ENCODE measurements at regions not wholly inside any gene's neighbourhood (a gene's known extent, or its start where the extent isn't known, plus 50 kb on each side); places are given as distances from the start of the nearest gene placed in this dataset.

DNA sequence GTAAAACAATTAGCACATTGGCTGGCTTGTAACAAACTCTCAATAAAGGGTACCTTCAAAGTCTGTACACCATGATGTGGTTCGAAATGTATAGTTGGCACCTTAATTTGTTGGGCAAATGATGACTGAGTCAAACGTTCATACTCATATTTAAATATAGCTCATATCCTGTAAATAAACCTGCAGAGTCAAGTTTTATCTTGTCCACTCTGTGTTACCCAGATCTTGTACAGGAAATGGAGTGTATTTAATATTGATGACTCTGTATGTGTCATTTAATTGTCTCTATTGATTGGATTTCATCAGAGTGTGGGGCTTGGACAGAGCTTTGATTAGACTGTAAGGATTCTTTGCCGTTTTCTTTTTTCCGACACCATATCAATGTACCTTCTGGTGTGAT, 805.6 kb upstream of the ZEB2 start:
- DNase-seq (ENCODE audit: low read depth) = no peak

DNA sequence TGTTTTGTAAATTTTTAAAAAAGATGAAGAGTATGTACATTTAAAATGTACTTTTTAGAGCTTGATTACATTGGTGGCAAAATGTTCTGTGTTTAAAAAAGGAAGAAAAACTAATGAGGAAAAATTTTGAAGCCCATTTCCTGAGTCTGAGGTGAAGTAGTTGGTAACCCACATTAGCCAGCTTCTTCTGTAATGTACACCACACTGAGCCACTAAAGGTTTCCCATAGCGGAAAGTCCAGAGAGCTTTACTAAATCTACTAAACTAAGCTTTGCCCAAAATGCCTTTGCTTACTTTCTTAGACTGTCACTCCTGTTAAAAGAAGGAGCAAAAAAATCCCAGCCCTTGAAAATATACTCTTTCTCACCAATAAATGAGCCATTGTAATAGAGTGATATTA, 804.8 kb upstream of the ZEB2 start:
- DNase-seq (ENCODE audit: low read depth) = no peak

DNA sequence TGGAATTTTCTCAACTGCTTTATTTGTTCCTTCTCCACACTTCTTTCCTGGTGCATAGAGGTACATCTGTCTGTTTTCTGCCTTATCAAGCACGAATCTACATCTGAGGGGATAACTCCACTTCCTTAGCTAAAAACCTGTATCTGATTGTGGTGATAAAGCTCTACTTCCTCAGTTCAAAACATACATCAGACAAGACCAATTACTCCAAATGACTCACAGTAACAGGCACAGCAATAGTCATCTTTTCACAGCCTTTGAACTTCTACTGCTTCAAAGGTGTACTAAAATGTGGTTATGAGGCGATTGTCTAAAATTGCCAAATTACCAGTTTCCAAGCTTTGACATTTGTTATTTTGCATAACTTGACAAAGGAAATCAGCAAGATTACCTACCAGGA, 803.6 kb upstream of the ZEB2 start:
- peak; percentile 4 for DNase-seq (ENCODE audit: low read depth)

DNA sequence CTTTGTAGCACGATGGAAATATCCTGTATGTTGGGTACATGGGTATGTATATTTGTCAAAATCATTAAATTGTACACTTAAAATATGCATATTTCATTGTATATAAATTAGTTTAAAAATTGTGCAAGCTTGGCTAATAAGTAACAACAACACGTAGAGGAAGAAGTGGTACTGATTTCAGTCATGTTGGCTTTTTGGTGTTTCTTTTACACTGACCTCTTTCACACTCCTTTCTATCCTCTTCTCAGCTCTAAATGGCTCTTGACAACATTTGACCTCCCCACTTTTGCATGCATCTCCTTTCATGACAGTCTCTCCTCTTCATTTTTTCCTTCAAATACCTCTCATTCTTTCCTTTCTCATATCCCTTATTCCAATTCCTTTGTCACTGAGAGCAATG, 801.4 kb upstream of the ZEB2 start:
- no peak for DNase-seq (ENCODE audit: low read depth)

DNA sequence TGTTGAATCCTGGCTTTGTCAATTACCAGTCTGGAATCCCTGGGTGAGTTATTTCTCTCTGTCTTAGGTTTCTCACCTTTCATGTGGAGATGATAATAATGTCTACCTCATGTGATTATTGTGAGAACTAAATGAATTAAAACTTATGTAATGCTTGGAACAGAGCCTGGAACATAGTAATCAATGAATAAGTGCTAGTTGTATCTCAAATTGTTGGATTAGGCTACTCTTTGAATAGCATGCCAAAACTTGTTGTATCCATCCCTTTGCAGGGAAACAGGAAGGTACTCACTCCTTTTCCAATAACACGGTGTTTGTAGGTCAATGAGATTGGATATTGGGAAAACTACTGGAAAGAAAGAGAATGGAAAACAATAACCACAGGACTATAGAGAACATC, 796.6 kb upstream of the ZEB2 start:
- DNase-seq (ENCODE audit: low read depth) = no peak

DNA sequence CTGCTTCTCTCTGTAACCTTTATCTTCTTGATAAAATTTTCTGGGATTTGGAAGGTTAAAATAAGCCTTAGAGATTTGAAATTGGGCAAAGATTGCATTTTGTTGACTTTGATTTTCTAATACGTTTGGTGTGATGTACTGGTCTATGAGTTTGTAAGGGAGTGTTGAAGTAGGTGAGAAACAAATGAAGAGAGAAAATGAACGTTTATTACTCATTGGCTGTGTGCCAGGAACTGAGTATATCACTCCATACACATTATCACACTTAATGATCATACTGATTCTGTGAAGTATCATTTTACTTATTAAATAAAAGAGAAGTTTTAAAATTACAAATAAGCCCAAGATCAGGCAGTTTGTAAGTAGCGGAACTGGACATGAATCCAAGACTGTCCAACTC, 795.1 kb upstream of the ZEB2 start:
- DNase-seq (ENCODE audit: low read depth) = no peak

DNA sequence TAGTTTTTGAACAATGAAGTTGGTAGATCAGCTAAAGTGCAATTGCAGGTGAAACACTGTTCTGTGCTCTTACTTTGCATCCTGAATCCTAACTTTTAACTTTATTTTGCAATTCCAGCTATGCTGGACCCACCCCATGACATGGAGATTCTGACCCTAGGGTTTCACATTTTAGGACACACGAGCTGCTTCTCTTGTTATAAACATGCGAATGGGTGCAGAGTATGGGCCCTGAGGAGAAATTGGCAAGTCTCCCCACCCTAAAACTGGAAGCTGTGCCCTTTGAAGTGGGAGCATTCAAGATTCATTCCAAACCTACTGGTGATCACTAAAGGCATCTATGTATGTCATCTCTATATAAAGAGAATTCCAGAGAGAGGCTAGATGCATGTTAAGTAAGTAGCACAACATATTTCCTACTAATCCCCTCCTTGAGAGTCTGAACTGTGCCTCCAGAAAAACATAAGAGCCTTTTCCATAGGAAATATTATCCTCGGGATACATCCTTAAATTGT, 794.3 kb upstream of the ZEB2 start:
- DNase-seq (ENCODE audit: low read depth) = no peak

DNA sequence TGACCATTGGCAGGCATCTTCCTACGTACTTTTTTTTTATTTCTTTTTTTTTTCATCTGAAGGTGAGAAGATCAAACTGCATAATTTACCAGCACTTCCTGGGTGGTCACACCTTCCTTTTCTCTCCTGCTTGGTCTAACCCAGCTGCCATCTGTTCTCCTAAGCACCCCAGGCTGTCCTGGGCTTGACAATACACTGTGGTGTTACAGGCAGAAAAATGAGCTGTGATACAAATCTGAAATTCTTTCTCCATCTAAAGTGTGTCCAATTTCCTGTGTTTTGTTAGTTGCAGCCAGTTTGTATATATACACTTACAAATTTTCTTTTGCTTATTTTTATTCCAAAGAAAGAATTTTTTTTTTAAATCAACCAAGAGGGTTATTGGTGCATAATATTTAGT, 786.0 kb upstream of the ZEB2 start:
- DNase-seq (ENCODE audit: low read depth) = no peak

DNA sequence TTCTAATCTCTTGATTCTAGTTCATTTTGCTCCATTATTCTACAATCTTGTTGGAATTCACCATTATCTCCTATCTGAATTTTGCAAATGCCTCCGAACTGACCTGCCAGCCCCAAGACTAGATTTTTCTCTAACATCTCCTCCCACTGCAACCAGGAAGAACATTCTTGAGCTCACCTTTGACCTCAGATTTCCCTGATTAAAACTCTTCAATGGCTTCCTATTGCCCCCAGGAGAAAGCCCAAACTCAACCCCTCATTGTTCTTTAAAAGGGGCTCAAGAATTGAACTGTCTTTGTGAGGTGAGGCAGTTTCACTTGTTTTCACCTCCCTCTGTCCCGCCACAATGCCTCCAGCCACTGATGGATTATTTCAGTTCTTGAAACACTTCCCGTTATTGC, 784.6 kb upstream of the ZEB2 start:
- DNase-seq (ENCODE audit: low read depth) = no peak

DNA sequence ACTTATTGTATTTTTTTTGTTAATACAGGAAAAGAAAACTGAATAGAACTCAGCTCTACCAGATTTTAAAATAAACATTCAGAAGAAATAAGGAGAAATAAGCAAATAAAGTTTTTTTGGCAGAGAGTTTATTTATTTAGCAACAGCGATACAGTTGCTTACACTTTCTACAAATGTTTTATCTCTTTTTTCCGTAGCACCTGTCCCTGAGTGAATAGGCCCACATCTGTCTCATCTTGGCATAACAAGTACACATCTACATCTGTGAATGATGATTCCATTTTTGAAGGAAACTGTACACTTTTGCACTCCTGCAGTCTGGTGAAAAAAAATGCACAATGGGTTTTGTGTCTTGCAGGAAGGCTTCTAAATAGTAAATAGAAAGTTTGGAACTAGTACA, 783.6 kb upstream of the ZEB2 start:
- DNase-seq (ENCODE audit: low read depth) = no peak

DNA sequence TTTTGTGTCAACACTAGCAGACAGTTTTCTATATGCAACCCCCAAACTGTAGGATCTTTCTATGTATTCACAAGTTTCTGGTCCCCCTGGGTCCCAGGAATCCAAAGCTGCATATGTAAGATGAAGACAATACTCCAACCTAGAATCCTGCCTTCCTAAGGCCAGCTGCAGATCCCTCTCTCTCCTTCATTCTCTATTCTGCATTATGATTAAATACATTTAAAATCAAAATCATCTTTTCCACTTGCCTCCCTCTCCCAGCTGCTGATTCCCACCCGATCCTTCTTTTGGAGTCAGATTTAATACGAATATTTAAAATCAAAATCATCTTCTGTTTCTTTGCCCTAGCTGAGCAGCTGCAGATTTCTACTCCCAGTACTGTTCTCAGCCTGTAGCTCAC, 783.0 kb upstream of the ZEB2 start:
- DNase-seq (ENCODE audit: low read depth) = no peak

DNA sequence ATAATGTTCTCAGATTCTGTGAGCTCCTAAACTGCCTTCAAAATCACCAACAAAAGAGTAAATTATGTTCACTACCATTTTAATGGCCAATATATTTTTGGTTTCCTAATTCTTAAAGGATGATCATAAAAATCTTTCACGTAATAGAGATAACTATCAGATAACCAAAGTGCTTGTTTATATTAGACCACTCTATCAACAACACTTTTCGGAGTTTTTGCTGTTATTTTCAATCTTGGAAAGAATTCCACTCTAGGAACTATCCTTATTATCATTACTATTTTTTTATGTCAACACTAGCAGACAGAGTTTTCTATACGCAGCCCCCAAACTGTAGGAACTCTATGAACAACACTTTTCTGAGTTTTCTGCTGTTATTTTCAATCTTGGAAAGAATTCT, 782.5 kb upstream of the ZEB2 start:
- no peak for DNase-seq (ENCODE audit: low read depth)

DNA sequence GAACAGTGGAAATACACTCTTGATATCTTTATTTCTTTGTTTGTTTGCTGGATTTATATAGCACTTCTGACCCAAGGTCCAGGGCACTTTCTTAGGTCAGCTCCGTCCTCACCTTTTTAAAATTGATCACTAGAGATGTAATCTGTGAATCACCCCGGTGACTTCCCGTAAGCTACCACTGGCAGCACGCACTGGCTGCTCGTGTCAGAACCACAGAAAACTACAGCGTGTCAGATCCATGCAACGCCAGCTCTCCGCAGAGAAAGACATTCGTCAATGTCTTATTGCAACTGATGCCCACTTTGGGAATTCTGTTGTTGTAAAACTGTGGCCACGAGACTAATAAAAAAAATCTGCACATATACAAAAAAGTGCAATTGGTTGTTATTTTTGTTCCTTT, 779.4 kb upstream of the ZEB2 start:
- DNase-seq (ENCODE audit: low read depth) = no peak

DNA sequence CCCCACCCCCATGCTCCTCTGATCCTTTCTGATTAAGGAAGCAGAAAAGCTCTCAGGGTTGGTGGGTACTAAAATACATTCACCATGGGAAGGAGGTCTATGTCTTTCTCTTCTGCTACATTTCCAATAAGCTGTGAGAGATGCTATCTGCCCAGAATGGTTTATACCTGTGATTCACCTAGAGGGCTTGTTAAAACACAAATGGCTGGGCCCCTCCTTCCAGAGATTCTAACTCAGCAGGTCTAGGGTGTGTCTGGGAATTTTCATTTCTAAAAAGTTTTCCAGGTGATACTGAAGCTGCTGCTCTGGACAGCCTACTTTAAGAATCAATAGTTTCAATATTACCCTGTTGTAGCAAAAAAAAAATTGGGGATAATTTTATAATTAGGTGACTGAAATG, 772.2 kb upstream of the ZEB2 start:
- DNase-seq (ENCODE audit: low read depth) = no peak

DNA sequence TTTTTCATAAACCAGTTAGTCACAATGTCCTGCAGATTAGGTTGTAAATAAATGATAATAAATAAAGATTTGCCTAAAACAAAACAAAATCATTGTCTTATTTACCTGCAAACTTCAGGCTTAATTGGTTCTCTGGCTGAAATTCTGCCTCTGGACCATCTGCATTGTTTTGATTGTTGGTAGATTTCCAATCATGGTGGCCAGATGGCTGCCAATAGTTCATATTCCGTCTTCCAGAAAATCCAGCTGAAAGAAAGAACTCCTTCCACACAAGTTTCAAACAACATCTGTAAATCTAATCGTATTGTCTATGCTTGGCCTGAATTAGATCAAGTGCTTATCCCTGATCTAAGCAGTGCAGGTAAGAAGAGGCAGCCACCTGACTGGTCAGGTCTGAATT, 771.1 kb upstream of the ZEB2 start:
- no peak for DNase-seq (ENCODE audit: low read depth)

DNA sequence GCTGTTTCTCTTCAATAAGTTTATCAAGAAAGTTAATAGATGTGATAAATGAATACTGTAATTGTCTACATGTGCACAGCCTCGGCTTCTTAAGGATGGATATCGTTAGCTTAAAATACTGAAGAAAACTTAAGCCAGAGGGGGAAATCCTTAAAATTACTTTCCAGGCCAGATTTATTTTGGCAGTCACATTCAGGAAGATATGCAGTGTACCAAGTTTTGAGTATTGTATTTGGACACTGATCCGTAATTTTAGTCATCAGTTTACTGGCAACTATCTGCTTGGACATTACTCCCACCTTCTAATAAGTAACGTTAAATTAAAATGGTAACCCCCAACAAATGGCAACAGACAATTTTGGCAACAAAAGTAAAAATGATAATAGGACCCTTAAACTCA, 770.0 kb upstream of the ZEB2 start:
- no peak for DNase-seq (ENCODE audit: low read depth)

DNA sequence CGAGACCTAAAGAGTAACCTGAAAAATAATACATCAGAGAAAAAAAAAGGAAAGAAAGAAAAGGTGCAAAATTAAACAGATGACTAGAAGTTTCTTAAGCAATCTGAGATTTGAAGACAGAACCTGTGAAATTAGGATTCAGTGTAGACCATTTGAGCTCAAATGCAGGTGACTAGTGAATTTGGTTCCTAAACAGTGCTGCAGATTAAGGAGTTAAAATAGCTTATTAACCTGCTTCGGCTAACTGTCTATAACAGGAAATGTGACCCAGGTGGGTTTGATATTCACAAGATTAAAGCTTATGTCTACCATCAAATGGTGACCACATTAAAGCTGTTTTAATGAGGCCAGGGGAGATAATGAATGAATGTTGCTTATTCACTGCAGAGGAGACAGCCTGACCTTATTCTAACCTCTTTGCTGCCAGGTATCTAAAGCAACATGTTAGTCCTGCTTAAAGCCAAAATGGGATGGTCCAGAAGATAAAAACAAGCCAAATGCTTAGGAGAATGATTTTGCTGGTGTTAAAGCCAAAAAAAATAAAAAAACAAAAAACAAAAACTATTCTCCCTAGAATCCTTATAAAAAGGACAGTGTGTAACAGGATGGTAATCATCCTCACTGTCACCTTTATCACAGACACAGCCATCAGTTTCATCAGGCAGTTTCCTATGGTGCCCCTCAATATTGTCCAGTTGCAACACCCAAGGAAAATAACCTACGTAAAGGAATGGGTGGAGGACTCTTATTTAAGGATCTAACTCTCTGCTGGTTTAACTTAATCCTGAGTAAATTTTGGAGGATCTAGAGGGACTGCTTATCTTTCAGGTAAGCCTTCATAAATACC, 769.0 kb upstream of the ZEB2 start:
- no peak for DNase-seq (ENCODE audit: low read depth)

DNA sequence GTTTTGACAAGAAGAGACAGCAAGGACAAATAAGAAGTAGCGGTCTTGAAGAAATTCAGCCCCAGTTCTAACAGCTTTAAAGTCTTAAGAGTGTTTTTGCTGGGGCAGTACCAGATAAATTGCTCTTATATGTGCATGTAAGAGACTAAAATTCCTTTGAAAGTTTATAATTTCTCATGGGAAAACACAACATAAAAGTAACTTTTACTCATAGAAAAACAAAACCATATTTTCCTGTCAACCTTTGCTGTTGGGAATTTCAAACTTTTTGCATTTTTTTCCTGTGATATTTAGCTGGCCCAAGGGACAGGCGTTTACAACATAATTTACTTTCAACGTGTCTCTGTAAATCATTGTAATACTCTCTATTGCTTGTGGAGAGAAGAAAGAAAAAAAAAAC, 767.8 kb upstream of the ZEB2 start:
- DNase-seq (ENCODE audit: low read depth) = no peak

DNA sequence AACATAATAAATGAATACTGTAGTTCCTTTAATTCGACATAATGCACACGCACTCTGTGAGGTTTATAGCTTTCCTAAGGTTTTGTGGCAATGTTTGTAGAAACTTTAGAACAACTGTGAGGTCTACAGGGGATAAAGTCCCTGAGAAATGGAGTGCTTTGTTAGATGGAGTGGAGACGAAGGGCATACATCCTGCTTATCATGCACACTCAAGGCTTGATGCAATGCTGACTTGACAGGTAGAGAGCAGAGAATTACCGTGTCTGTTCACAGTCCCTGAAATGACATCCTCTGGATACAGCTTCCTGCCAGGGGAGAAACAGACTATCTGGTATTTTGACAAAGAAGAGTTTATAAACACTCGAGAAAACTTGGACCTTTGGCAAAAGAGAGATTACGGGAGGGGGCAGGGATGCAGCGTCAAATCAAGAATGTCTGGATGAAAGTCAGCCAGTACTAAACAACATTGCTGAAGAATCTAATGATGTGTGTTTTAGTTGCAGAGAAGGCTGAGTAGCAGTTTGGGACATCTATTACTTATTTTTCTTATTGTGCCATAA, 766.9 kb upstream of the ZEB2 start:
- no peak for DNase-seq (ENCODE audit: low read depth)

DNA sequence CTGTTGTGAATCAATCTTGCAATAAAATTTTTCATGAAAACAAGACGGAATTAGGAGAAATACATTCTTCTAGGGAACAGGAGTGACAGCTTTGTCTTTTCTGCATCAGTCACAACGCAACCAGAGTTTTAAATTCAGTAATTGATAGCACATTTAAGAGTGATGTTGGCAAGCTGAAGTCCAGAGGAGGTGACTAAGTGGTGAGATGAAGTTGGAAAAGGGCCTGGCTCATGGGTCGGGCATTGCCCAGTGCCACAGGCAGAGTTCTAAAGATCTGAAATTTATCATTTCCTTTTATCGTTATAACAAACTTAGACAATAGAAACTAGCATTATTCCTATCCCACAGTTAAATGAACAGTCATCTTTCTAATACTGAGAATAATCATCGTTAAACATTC, 764.6 kb upstream of the ZEB2 start:
- DNase-seq (ENCODE audit: low read depth) = peak; percentile 11

DNA sequence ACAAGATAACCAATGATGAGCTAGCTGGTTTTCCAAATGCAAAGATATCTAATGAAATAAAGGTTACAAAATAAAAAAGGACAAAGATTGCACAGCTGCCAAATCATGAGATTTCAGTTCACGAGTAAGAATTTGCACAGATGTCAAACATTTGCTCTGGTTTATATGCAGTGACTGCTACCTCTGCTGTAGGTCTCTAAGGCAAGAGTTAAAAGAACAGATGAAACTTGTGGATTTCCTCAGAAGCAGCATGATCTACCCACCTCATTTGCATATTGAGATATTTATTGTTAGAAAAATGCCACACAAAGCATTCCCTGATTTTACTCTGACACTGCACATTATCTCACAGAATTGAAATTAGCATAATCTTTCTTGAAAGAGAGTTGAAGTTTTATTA, 763.2 kb upstream of the ZEB2 start:
- no peak for DNase-seq (ENCODE audit: low read depth)

DNA sequence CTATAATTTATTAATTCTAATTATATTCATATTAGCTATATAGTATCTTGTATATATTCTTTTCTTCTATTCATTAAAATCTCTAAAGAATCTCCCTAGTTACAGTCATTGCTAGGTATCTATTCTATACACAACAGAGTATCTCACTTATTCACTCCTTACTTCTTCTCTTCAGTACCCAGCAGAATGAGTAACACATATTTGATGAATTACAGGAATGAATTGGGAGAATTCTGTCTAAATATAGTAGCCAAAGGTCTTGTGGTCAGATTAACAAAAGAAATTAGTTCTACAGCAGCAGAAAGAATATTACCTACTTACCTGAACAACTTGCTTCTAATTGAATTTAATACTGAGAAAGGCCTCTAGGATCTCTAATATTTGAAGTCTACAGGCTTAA, 758.0 kb upstream of the ZEB2 start:
- DNase-seq (ENCODE audit: low read depth) = peak; percentile 8

DNA sequence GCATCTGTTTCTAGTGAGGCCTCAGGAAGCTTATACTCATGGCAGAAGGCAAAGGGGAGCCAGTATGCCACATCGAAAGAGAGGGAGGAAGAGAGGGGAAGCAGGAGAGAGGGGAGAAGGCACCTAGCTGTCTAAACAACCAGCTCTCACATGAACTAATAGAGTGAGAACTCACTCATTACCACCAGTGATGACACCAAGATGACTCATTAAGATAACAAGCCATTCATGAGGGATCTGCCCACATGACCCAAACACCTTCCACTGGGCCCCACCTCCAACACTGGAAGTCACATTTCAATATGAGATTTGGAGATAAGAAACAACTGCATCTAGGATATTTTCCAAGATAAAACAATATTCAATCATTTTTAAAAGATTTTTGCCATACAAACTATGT, 753.9 kb upstream of the ZEB2 start:
- no peak for DNase-seq (ENCODE audit: low read depth)

DNA sequence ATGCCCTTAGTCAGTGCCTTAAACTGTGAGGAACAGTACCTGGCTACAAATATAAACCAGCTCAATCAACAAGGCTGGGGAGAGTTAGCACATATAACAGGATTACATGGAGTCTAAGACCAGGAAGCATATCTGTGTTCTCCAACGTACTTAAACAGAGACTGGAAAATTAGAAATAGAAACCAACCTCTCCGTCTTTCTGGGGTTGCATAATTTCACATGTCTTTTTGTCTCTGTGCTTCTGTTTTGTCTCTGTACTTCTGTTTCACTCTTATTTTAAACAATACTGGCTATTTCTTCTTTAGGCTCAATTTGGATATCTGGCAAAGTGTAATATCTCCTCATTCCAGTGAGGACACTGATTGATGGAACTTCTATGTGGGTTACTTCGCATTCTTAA, 749.0 kb upstream of the ZEB2 start:
- no peak for DNase-seq (ENCODE audit: low read depth)
